Stomach (tissue), 8 donors: ENCODE measurements at regions not wholly inside any gene's neighbourhood (a gene's known extent, or its start where the extent isn't known, plus 50 kb on each side); places are given as distances from the start of the nearest gene placed in this dataset.
"Not testable (repeated sequence)": the region's sequence is repeated elsewhere in the genome, so short reads cannot be mapped to it uniquely, and the experiment has no call there.

Experiments
- DNase-seq, 2 donors: peaks; one replicate each; pipeline versions ENCODE4 v3.0.0 to v3.0.0-alpha.2; 2013 to 2019
- H3K27ac ChIP-seq, 5 donors: fragments of 200-600 bp in 4 of 5; sonication (generic) in 4 of 5; one replicate each; pipeline ENCODE4 v1.5.1; 2013 to 2019; ENCODE audit warnings: mild to moderate bottlenecking in 1 of 5, moderate library complexity in 1 of 5
- H3K27me3 ChIP-seq, 3 donors: fragments of 200-600 bp; sonication (generic); one replicate each; pipeline ENCODE4 v1.5.1; 2017 to 2019; ENCODE audit warnings: mixed run types in 1 of 3
- H3K36me3 ChIP-seq, 4 donors: fragments of 200-600 bp; sonication (generic); 1 replicate in 3 of 4; 2 replicates in 1 of 4; pipeline ENCODE4 v1.5.1; 2016 to 2019
- H3K4me1 ChIP-seq, 4 donors: fragments of 200-600 bp; sonication (generic); one replicate each; pipeline ENCODE4 v1.5.1; 2016 to 2019
- H3K4me3 ChIP-seq, 4 donors: fragments of 200-600 bp; sonication (generic) in 3 of 4; one replicate each; pipeline ENCODE4 v1.5.1; 2016 to 2019; ENCODE audit warnings: mild to moderate bottlenecking in 1 of 4
- H3K9me3 ChIP-seq, 4 donors: fragments of 200-600 bp; sonication (generic); one replicate each; pipeline ENCODE4 v1.5.1; 2016 to 2019
- CTCF ChIP-seq, 7 experiments: fragments of 450-650 bp in 4 of 7; fragments of 200-600 bp in 3 of 7; sonication (generic) in 3 of 7; IDR thresholded peaks; one replicate each; pipeline ENCODE4 v1.5.1; 2016 to 2019; ENCODE audit warnings: antibody characterized with exemption in 7 of 7, control low read depth in 2 of 7, mild to moderate bottlenecking in 1 of 7
- EP300 ChIP-seq: sonication (generic); formaldehyde crosslinking; IDR thresholded peaks from one replicate; pipeline ENCODE4 v1.6.1; 2017; ENCODE audit warnings: antibody characterized with exemption
- POLR2A ChIP-seq, 4 donors: fragments of 450-650 bp; IDR thresholded peaks; one replicate each; pipeline ENCODE4 v1.6.1; 2016; ENCODE audit warnings: antibody characterized with exemption in 4 of 4, control low read depth in 2 of 4, mild to moderate bottlenecking in 1 of 4, moderate library complexity in 1 of 4
- POLR2AphosphoS5 ChIP-seq, 3 donors: sonication (generic); formaldehyde crosslinking; IDR thresholded peaks; one replicate each; pipeline ENCODE4 v1.6.1; 2016; ENCODE audit warnings: antibody characterized with exemption in 3 of 3
- WGBS, 5 donors: extraction: QIAGEN DNeasy Blood & Tissue Kit in 3 of 5; methylation state at CpG; one replicate each; pipeline versions ENCODE4 v1.1.5 to v1.1.7; 2013 to 2018; 5-methylcytosine and 5-hydroxymethylcytosine counted together
- intact Hi-C: fragments of 100-400 bp; cut with DNase I; formaldehyde crosslinking; loops from one replicate; pipeline ENCODE4 v1.15.1; 2023; ENCODE audit warnings: low total_unique reads
- donor health status: healthy with polysubstance abuse.
- donor health status: Bipolar disorder and iron deficiency.
- donor health status: healthy.

- Histone ChIP-seq H3K9me3 (no peaks in the 10 kb centered on the region), H3K27ac (no peak overlapping the region), H3K27me3 (no peaks in the 10 kb centered on the region), H3K36me3 (no peaks in the 10 kb centered on the region), H3K4me1 (no peaks in the 10 kb centered on the region), H3K4me3 (no peak overlapping the region)
- no peak for TF ChIP-seq POLR2A (IDR thresholded peaks at IDR 0.05)
- no peak for TF ChIP-seq EP300
- no peak for TF ChIP-seq CTCF (IDR thresholded peaks at IDR 0.05)
- TF ChIP-seq POLR2AphosphoS5 (IDR thresholded peaks at IDR 0.05): no peak
- intact Hi-C loops: no loop called here
- WGBS, 5 donors: 85 to 96% (median 88%) methylated on average over 1 of the region's 1 CpG
- no peak for DNase-seq
Observed at GRCh38 chr4:81343046-81343445, 128.0 kb upstream of the PRKG2 start.

- intact Hi-C loops: no loop called here
- DNase-seq: no peak
Observed at GRCh38 chr4:81337211-81337610, 122.2 kb upstream of the PRKG2 start.

GRCh38 chr4:81335122-81335912 is 120.3 kb upstream of the PRKG2 start:
- H3K27ac ChIP-seq: no peak overlapping the region
- 72 to 92% (median 83%) methylated on average over 5 of the region's 5 CpGs for WGBS, 5 donors
- H3K4me1 ChIP-seq: no peaks in the 10 kb centered on the region
- H3K4me3 ChIP-seq: no peak overlapping the region
- TF ChIP-seq CTCF (IDR thresholded peaks at IDR 0.05) (no peak), POLR2AphosphoS5 (IDR thresholded peaks at IDR 0.05) (no peak), EP300 (no peak), POLR2A (IDR thresholded peaks at IDR 0.05) (no peak)
- H3K27me3 ChIP-seq: no peaks in the 10 kb centered on the region
- no peaks in the 10 kb centered on the region for H3K9me3 ChIP-seq
- no peaks in the 10 kb centered on the region for H3K36me3 ChIP-seq
- intact Hi-C loops: no loop called here
- no peak for DNase-seq

More at GRCh38 chr4:81337211-81337610, 122.2 kb upstream of the PRKG2 start:
- H3K9me3 ChIP-seq: no peaks in the 10 kb centered on the region
- no peak for TF ChIP-seq CTCF (IDR thresholded peaks at IDR 0.05)
- no peak for TF ChIP-seq POLR2AphosphoS5 (IDR thresholded peaks at IDR 0.05)
- no peak for TF ChIP-seq POLR2A (IDR thresholded peaks at IDR 0.05)
- TF ChIP-seq EP300: no peak
- no peaks in the 10 kb centered on the region for H3K36me3 ChIP-seq
- no peak overlapping the region for H3K4me3 ChIP-seq
- H3K27ac ChIP-seq: no peak overlapping the region
- WGBS, 5 donors: 28 to 69% (median 35%) methylated on average over 1 of the region's 1 CpG
- H3K4me1 ChIP-seq: no peaks in the 10 kb centered on the region
- no peaks in the 10 kb centered on the region for H3K27me3 ChIP-seq

GRCh38 chr4:81330018-81330417 is 115.0 kb upstream of the PRKG2 start:
- no peak for DNase-seq
- H3K4me3 ChIP-seq: no peak overlapping the region
- 18 to 96% (median 41%) methylated on average over 1 of the region's 1 CpG for WGBS, 5 donors
- no peaks in the 10 kb centered on the region for H3K27me3 ChIP-seq
- H3K27ac ChIP-seq: no peak overlapping the region
- no peak for TF ChIP-seq POLR2AphosphoS5 (IDR thresholded peaks at IDR 0.05)
- intact Hi-C loops: no loop called here
- H3K4me1 ChIP-seq: no peaks in the 10 kb centered on the region
- no peaks in the 10 kb centered on the region for H3K36me3 ChIP-seq
- H3K9me3 ChIP-seq: no peaks in the 10 kb centered on the region

GRCh38 chr4:81326581-81326980 is 111.6 kb upstream of the PRKG2 start:
- DNase-seq: no peak
- Histone ChIP-seq H3K4me3 (no peak overlapping the region), H3K4me1 (no peaks in the 10 kb centered on the region), H3K9me3 (peaks cover 0 to 8% (median 3%) of the 10 kb centered on the region in 4 donors), H3K36me3 (no peaks in the 10 kb centered on the region), H3K27me3 (peaks cover 0 to 2% (median 0%) of the 10 kb centered on the region in 3 donors), H3K27ac (no peak overlapping the region)
- WGBS, 5 donors: 86 to 93% (median 91%) methylated on average over 3 of the region's 3 CpGs
- intact Hi-C loops: no loop called here
- TF ChIP-seq POLR2AphosphoS5 (IDR thresholded peaks at IDR 0.05) (no peak), CTCF (IDR thresholded peaks at IDR 0.05) (no peak), EP300 (no peak), POLR2A (IDR thresholded peaks at IDR 0.05) (no peak)

- H3K36me3 ChIP-seq, H3K4me1 ChIP-seq, intact Hi-C loops, DNase-seq, H3K27ac ChIP-seq, H3K9me3 ChIP-seq, H3K4me3 ChIP-seq, H3K27me3 ChIP-seq: not testable (repeated sequence)
- 78 to 90% (median 85%) methylated on average over 3 of the region's 3 CpGs for WGBS, 5 donors
Observed at GRCh38 chr4:81324594-81324993, 109.6 kb upstream of the PRKG2 start.
